Esophagus squamous epithelium (tissue), 4 donors: ENCODE measurements at regions not wholly inside any gene's neighbourhood (a gene's known extent, or its start where the extent isn't known, plus 50 kb on each side); places are given as distances from the start of the nearest gene placed in this dataset.

Experiments used
- POLR2A ChIP-seq, 4 donors: fragments of 450-650 bp; IDR thresholded peaks; one replicate each; pipeline ENCODE4 v1.6.1; 2017; ENCODE audit warnings: antibody characterized with exemption in 4 of 4, mild to moderate bottlenecking in 4 of 4, moderate library complexity in 3 of 4
- TF ChIP-seq, protein P1 (sequence below), 6 experiments: fragments of 450-650 bp in 4 of 6; fragments of 200-600 bp in 2 of 6; sonication (generic) in 2 of 6; IDR thresholded peaks; one replicate each; pipeline ENCODE4 v1.5.1; 2016 to 2019; ENCODE audit warnings: antibody characterized with exemption in 6 of 6, mild to moderate bottlenecking in 4 of 6, moderate library complexity in 4 of 6

GRCh38 chr14:97699026-97699425 is 901.8 kb downstream of the VRK1 start:
- TF ChIP-seq POLR2A (IDR thresholded peaks at IDR 0.05), result no peak
- TF ChIP-seq, protein P1, sequence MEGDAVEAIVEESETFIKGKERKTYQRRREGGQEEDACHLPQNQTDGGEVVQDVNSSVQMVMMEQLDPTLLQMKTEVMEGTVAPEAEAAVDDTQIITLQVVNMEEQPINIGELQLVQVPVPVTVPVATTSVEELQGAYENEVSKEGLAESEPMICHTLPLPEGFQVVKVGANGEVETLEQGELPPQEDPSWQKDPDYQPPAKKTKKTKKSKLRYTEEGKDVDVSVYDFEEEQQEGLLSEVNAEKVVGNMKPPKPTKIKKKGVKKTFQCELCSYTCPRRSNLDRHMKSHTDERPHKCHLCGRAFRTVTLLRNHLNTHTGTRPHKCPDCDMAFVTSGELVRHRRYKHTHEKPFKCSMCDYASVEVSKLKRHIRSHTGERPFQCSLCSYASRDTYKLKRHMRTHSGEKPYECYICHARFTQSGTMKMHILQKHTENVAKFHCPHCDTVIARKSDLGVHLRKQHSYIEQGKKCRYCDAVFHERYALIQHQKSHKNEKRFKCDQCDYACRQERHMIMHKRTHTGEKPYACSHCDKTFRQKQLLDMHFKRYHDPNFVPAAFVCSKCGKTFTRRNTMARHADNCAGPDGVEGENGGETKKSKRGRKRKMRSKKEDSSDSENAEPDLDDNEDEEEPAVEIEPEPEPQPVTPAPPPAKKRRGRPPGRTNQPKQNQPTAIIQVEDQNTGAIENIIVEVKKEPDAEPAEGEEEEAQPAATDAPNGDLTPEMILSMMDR (IDR thresholded peaks at IDR 0.05), result no peak
